K562 (cell line): ENCODE measurements at regions not wholly inside any gene's neighbourhood (a gene's known extent, or its start where the extent isn't known, plus 50 kb on each side); places are given as distances from the start of the nearest gene placed in this dataset.

Source experiments
- CREM ChIP-seq: IDR thresholded peaks from 2 replicates; pipeline ENCODE4 v1.6.1; 2014; ENCODE audit warnings: antibody characterized with exemption, low read depth
- CTBP1 ChIP-seq: fragments of 450-650 bp; IDR thresholded peaks from 2 replicates; pipeline ENCODE4 v1.6.1; 2016; ENCODE audit warnings: borderline replicate concordance
- CTCF ChIP-seq, 3 experiments: IDR thresholded peaks in 2 of 3; conservative IDR thresholded peaks in 1 of 3; 2 replicates each; pipeline ENCODE4 v1.5.1; 2011 to 2012; ENCODE audit warnings: low read length in 3 of 3, mild to moderate bottlenecking in 3 of 3, control low read depth in 2 of 3, improper control_type of control experiment in 1 of 3, inconsistent platforms in 1 of 3, low read depth in 1 of 3, mixed read lengths in 1 of 3, moderate library complexity in 1 of 3; ENCODE audit not compliant: insufficient read depth in 2 of 3
- E2F5 ChIP-seq: sonication (generic); formaldehyde crosslinking; IDR thresholded peaks from 2 replicates; pipeline ENCODE4 v1.8.0; 2022; ENCODE audit warnings: mild to moderate bottlenecking, missing genetic modification reagents
- EP300 ChIP-seq: IDR thresholded peaks from 2 replicates; pipeline ENCODE4 v1.6.1; 2012; ENCODE audit warnings: low read length, improper control_type of control experiment
- EZH2 ChIP-seq: IDR thresholded peaks from 2 replicates; pipeline ENCODE4 v1.6.1; 2012; ENCODE audit warnings: low read depth, mild to moderate bottlenecking, inconsistent platforms, low read length, borderline replicate concordance
- FIP1L1 ChIP-seq: fragments of 200-400 bp; formaldehyde crosslinking; IDR thresholded peaks from 2 replicates; pipeline ENCODE4 v1.6.1; 2018; ENCODE audit warnings: mild to moderate bottlenecking, low read depth, low read length; ENCODE audit not compliant: poor library complexity, severe bottlenecking
- FOS ChIP-seq: IDR thresholded peaks from 3 replicates; pipeline ENCODE4 v1.6.1; 2011; ENCODE audit not compliant: insufficient read length; ENCODE audit errors: extremely low read depth
- MTA1 ChIP-seq: fragments of 450-650 bp; IDR thresholded peaks from 2 replicates; pipeline ENCODE4 v1.6.1; 2017; ENCODE audit warnings: borderline replicate concordance
- MTA3 ChIP-seq: fragments of 450-650 bp; formaldehyde crosslinking; IDR thresholded peaks from 2 replicates; pipeline ENCODE4 v1.6.1; 2017; ENCODE audit warnings: mild to moderate bottlenecking, borderline replicate concordance
- RAD21 ChIP-seq, 2 experiments: fragments of 250-450 bp in 1 of 2; fragments of 450-650 bp in 1 of 2; sonication (Bioruptor Pico) in 1 of 2; formaldehyde crosslinking in 1 of 2; IDR thresholded peaks in 1 of 2; conservative IDR thresholded peaks in 1 of 2; 2 replicates each; pipeline versions ENCODE4 v1.4.0 to v1.8.0; 2020 to 2022; ENCODE audit warnings: mild to moderate bottlenecking in 2 of 2, moderate library complexity in 1 of 2
- TEAD1 ChIP-seq, 2 experiments: fragments of 450-650 bp in 1 of 2; sonication (generic) in 1 of 2; formaldehyde crosslinking; IDR thresholded peaks; 2 replicates each; pipeline versions ENCODE4 v1.4.0 to v1.8.0; 2020 to 2022; ENCODE audit warnings: mild to moderate bottlenecking in 2 of 2, missing genetic modification reagents in 1 of 2

GRCh38 chr4:79526641-79527565, 118.9 kb upstream of the GK2 start:
- no peak for TF ChIP-seq FOS
- no peak for TF ChIP-seq CREM
- TF ChIP-seq EZH2, result no peak
- TF ChIP-seq CTCF (IDR thresholded peaks at IDR 0.05 in 2 of 3, conservative IDR thresholded peaks at IDR 0.05 in 1 of 3; ENCODE audit: insufficient read depth in 2 of 3, low read depth in 1 of 3, low read length in 3 of 3), result no peak
- no peak for TF ChIP-seq RAD21 (CRISPR knock-in tag; conservative IDR thresholded peaks at IDR 0.05 in 1 of 2, IDR thresholded peaks at IDR 0.05 in 1 of 2)
- no peak for TF ChIP-seq TEAD1 (CRISPR knock-in tag; IDR thresholded peaks at IDR 0.05)
- TF ChIP-seq CTBP1, result no peak
- no peak for TF ChIP-seq FIP1L1
- TF ChIP-seq E2F5, result no peak
- no peak for TF ChIP-seq MTA1
- no peak for TF ChIP-seq EP300
- TF ChIP-seq MTA3, result no peak
